Neural cell (in vitro differentiated cells): ENCODE measurements at regions not wholly inside any gene's neighbourhood (a gene's known extent, or its start where the extent isn't known, plus 50 kb on each side); places are given as distances from the start of the nearest gene placed in this dataset.

Experiments
- H2AFZ ChIP-seq: fragments of 200-600, 300-800 bp; sonication (generic), shearing (Covaris generic); 2 replicates; pipeline ENCODE4 v1.6.0; 2014; ENCODE audit warnings: low read depth, mild to moderate bottlenecking, antibody characterized with exemption, low read length, moderate library complexity
- H3F3A ChIP-seq: fragments of 200-600 bp; shearing (Covaris generic); 2 replicates; pipeline ENCODE4 v1.6.1; 2016; ENCODE audit warnings: mild to moderate bottlenecking, moderate library complexity, mixed read lengths, antibody characterized with exemption, low read length; ENCODE audit not compliant: insufficient read depth, poor library complexity, severe bottlenecking
- H3K27ac ChIP-seq: fragments of 200-600, 300-800 bp; sonication (generic), shearing (Covaris generic); 2 replicates; pipeline ENCODE4 v1.5.1; 2014; ENCODE audit warnings: mild to moderate bottlenecking, low read length, moderate library complexity
- H3K27me3 ChIP-seq: fragments of 300-800, 200-600 bp; sonication (generic), shearing (Covaris generic); 2 replicates; pipeline ENCODE4 v1.6.0; 2014; ENCODE audit warnings: mild to moderate bottlenecking, low read depth, low read length, moderate library complexity; ENCODE audit not compliant: insufficient read depth
- H3K36me3 ChIP-seq: fragments of 300-800, 200-600 bp; sonication (generic), shearing (Covaris generic); 2 replicates; pipeline ENCODE4 v1.5.1; 2014; ENCODE audit warnings: mild to moderate bottlenecking, antibody characterized with exemption, low read length, moderate library complexity; ENCODE audit not compliant: insufficient read depth
- H3K4me2 ChIP-seq: fragments of 300-800, 200-600 bp; sonication (generic), shearing (Covaris generic); 2 replicates; pipeline ENCODE4 v1.6.0; 2014; ENCODE audit warnings: mild to moderate bottlenecking, low read length
- H3K4me3 ChIP-seq: fragments of 300-800, 200-600 bp; sonication (generic), shearing (Covaris generic); 2 replicates; pipeline ENCODE4 v1.5.1; 2014; ENCODE audit warnings: mild to moderate bottlenecking, low read length, moderate library complexity
- H3K79me2 ChIP-seq: fragments of 200-600 bp; shearing (Covaris generic); replicated peaks from 2 replicates; pipeline ENCODE4 v1.6.0; 2014; ENCODE audit warnings: mild to moderate bottlenecking, low read length, moderate library complexity; ENCODE audit not compliant: insufficient read depth
- H3K9ac ChIP-seq: fragments of 300-800, 200-600 bp; sonication (generic), shearing (Covaris generic); 2 replicates; pipeline ENCODE4 v1.6.1; 2016; ENCODE audit warnings: mild to moderate bottlenecking, low read length, mixed read lengths
- H3K9me2 ChIP-seq: fragments of 200-600 bp; shearing (Covaris generic); 2 replicates; pipeline ENCODE4 v1.6.1; 2016; ENCODE audit warnings: mild to moderate bottlenecking, low read length, mixed read lengths; ENCODE audit not compliant: insufficient read depth
- H3K9me3 ChIP-seq: fragments of 200-600, 300-800 bp; sonication (generic), shearing (Covaris generic); 2 replicates; pipeline ENCODE4 v1.6.1; 2016; ENCODE audit warnings: mild to moderate bottlenecking, mixed run types, low read length, moderate library complexity, mixed read lengths
- H4K20me1 ChIP-seq: fragments of 200-600 bp; shearing (Covaris generic); 2 replicates; pipeline ENCODE4 v1.6.1; 2016; ENCODE audit warnings: mild to moderate bottlenecking, mixed run types; ENCODE audit not compliant: insufficient read depth
- CTCF ChIP-seq: fragments of 450-650 bp; IDR thresholded peaks from 2 replicates; pipeline ENCODE4 v1.5.1; 2014; ENCODE audit warnings: antibody characterized with exemption, mild to moderate bottlenecking, moderate library complexity; ENCODE audit not compliant: poor library complexity, severe bottlenecking
- EP300 ChIP-seq: fragments of 450-650 bp; conservative IDR thresholded peaks from 2 replicates; pipeline ENCODE4 v1.6.1; 2014; ENCODE audit warnings: antibody characterized with exemption, mild to moderate bottlenecking, moderate library complexity; ENCODE audit not compliant: poor library complexity, severe bottlenecking
- EZH2 ChIP-seq: fragments of 200-600, 300-800 bp; shearing (Covaris generic), sonication (generic); IDR thresholded peaks from 2 replicates; pipeline ENCODE4 v1.6.1; 2014; ENCODE audit warnings: antibody characterized with exemption, low read length, borderline replicate concordance, mild to moderate bottlenecking; ENCODE audit not compliant: insufficient read depth, poor library complexity, severe bottlenecking
- MXI1 ChIP-seq: fragments of 450-650 bp; conservative IDR thresholded peaks from 2 replicates; pipeline ENCODE4 v1.6.1; 2014; ENCODE audit warnings: antibody characterized with exemption, mild to moderate bottlenecking; ENCODE audit not compliant: poor library complexity, severe bottlenecking
- POLR2AphosphoS5 ChIP-seq: IDR thresholded peaks from 2 replicates; pipeline ENCODE4 v1.6.1; 2012
- RAD21 ChIP-seq: fragments of 450-650 bp; conservative IDR thresholded peaks from 2 replicates; pipeline ENCODE4 v1.6.1; 2014; ENCODE audit warnings: antibody characterized with exemption, mild to moderate bottlenecking, moderate library complexity
- REST ChIP-seq: IDR thresholded peaks from 2 replicates; pipeline ENCODE4 v1.6.1; 2012; ENCODE audit warnings: borderline replicate concordance
- SMC3 ChIP-seq: fragments of 450-650 bp; conservative IDR thresholded peaks from 2 replicates; pipeline ENCODE4 v1.6.1; 2014; ENCODE audit warnings: antibody characterized with exemption, mild to moderate bottlenecking, moderate library complexity; ENCODE audit not compliant: poor library complexity
- TAF1 ChIP-seq: IDR thresholded peaks from 2 replicates; pipeline ENCODE4 v1.6.1; 2012; ENCODE audit warnings: low read depth

- H3F3A ChIP-seq: no peaks in the 10 kb centered on the region
- TF ChIP-seq TAF1: no peak
- no peak for TF ChIP-seq MXI1
- TF ChIP-seq RAD21: no peak
- TF ChIP-seq REST: no peak
- no peak for TF ChIP-seq EP300
- no peak for TF ChIP-seq POLR2AphosphoS5
- H3K9me3 ChIP-seq: no peaks in the 10 kb centered on the region
- no peaks in the 10 kb centered on the region for H4K20me1 ChIP-seq
- H3K4me2 ChIP-seq: no peak overlapping the region
- no peaks in the 10 kb centered on the region for H3K27me3 ChIP-seq
- H3K9me2 ChIP-seq: no peaks in the 10 kb centered on the region
- H3K36me3 ChIP-seq: no peaks in the 10 kb centered on the region
- no peaks in the 10 kb centered on the region for H3K79me2 ChIP-seq
- H2AFZ ChIP-seq: no peak overlapping the region
- H3K4me3 ChIP-seq: no peak overlapping the region
- H3K27ac ChIP-seq: no peak overlapping the region
- H3K9ac ChIP-seq: no peak overlapping the region
These were observed 221.6 kb downstream of the LPIN1 start for GRCh38 chr2:11967946-11968465.

GRCh38 chr2:11968521-11968920 is 222.1 kb downstream of the LPIN1 start:
- no peak for TF ChIP-seq SMC3
- no peak for TF ChIP-seq POLR2AphosphoS5
- TF ChIP-seq EP300: no peak
- TF ChIP-seq TAF1: no peak
- TF ChIP-seq MXI1: no peak
- TF ChIP-seq EZH2: no peak
- no peak for TF ChIP-seq REST
- TF ChIP-seq CTCF: no peak
- TF ChIP-seq RAD21: no peak
- Histone ChIP-seq H3K36me3 (no peaks in the 10 kb centered on the region), H3K4me2 (no peak overlapping the region), H3K9me3 (no peaks in the 10 kb centered on the region), H3K9me2 (no peaks in the 10 kb centered on the region), H3K27me3 (no peaks in the 10 kb centered on the region), H3K27ac (no peak overlapping the region), H3K4me3 (no peak overlapping the region), H4K20me1 (no peaks in the 10 kb centered on the region), H2AFZ (no peak overlapping the region), H3K79me2 (no peaks in the 10 kb centered on the region), H3K9ac (no peak overlapping the region), H3F3A (no peaks in the 10 kb centered on the region)
